SK-N-SH treated with all-trans-retinoic acid at 6 μM for 48 hours (cell line): ENCODE measurements at regions not wholly inside any gene's neighbourhood (a gene's known extent, or its start where the extent isn't known, plus 50 kb on each side); places are given as distances from the start of the nearest gene placed in this dataset.
"Not testable (repeated sequence)": the region's sequence is repeated elsewhere in the genome, so short reads cannot be mapped to it uniquely, and the experiment has no call there.

ENCODE experiments used
- ESRRG ChIP-seq: fragments of 250-450 bp; sonication (Bioruptor Pico); IDR thresholded peaks from 2 replicates; pipeline ENCODE4 v1.6.1; 2021; ENCODE audit warnings: mild to moderate bottlenecking
- GLIS3 ChIP-seq: fragments of 250-450 bp; sonication (Bioruptor Pico); IDR thresholded peaks from 2 replicates; pipeline ENCODE4 v1.5.0; 2020; ENCODE audit warnings: mild to moderate bottlenecking, moderate library complexity
- ISL1 ChIP-seq: fragments of 250-450 bp; sonication (Bioruptor Pico); IDR thresholded peaks from 2 replicates; pipeline ENCODE4 v2.1.2; 2022; ENCODE audit warnings: mild to moderate bottlenecking, moderate library complexity
- OSR1 ChIP-seq: fragments of 250-450 bp; sonication (Bioruptor Pico); IDR thresholded peaks from 2 replicates; pipeline ENCODE4 v1.8.0; 2022; ENCODE audit warnings: moderate library complexity, mild to moderate bottlenecking, inconsistent platforms
- RARB ChIP-seq: fragments of 250-450 bp; sonication (Bioruptor Pico); IDR thresholded peaks from 2 replicates; pipeline ENCODE4 v1.8.0; 2021; ENCODE audit warnings: mild to moderate bottlenecking, moderate library complexity
- TCF4 ChIP-seq: fragments of 250-450 bp; sonication (Bioruptor Pico); IDR thresholded peaks from 2 replicates; pipeline ENCODE4 v1.8.0; 2021; ENCODE audit warnings: mild to moderate bottlenecking, moderate library complexity, borderline replicate concordance
- TOX ChIP-seq: fragments of 250-450 bp; sonication (Bioruptor Pico); IDR thresholded peaks from 2 replicates; pipeline ENCODE4 v1.8.0; 2021; ENCODE audit warnings: mild to moderate bottlenecking, moderate library complexity, borderline replicate concordance
- ZFP3 ChIP-seq: fragments of 250-450 bp; sonication (Bioruptor Pico); IDR thresholded peaks from 2 replicates; pipeline ENCODE4 v1.5.0; 2020; ENCODE audit warnings: mild to moderate bottlenecking, moderate library complexity
- ZFP30 ChIP-seq: fragments of 450-650 bp; formaldehyde crosslinking; IDR thresholded peaks from 2 replicates; pipeline ENCODE4 v1.5.0; 2022; ENCODE audit warnings: mild to moderate bottlenecking, moderate library complexity
- ZNF565 ChIP-seq: fragments of 450-650 bp; formaldehyde crosslinking; conservative IDR thresholded peaks from 2 replicates; pipeline ENCODE4 v1.5.0; 2020; ENCODE audit warnings: low read depth, mild to moderate bottlenecking, moderate library complexity
- ZNF8 ChIP-seq: fragments of 450-650 bp; formaldehyde crosslinking; IDR thresholded peaks from 2 replicates; pipeline ENCODE4 v1.5.0; 2020; ENCODE audit warnings: mild to moderate bottlenecking, moderate library complexity
- TF ChIP-seq, protein P1 (sequence below): fragments of 250-450 bp; sonication (Bioruptor Pico); IDR thresholded peaks from 2 replicates; pipeline ENCODE4 v1.5.1; 2020; ENCODE audit warnings: low read depth, mild to moderate bottlenecking, moderate library complexity
- TF ChIP-seq, protein P2 (sequence below): fragments of 250-450 bp; sonication (Bioruptor Pico); IDR thresholded peaks from 2 replicates; pipeline ENCODE4 v1.8.0; 2020; ENCODE audit warnings: mild to moderate bottlenecking, moderate library complexity, borderline replicate concordance
- TF ChIP-seq, protein P3 (sequence below): fragments of 250-450 bp; sonication (Bioruptor Pico); IDR thresholded peaks from 2 replicates; pipeline ENCODE4 v1.5.1; 2021; ENCODE audit warnings: mild to moderate bottlenecking, moderate library complexity

DNA sequence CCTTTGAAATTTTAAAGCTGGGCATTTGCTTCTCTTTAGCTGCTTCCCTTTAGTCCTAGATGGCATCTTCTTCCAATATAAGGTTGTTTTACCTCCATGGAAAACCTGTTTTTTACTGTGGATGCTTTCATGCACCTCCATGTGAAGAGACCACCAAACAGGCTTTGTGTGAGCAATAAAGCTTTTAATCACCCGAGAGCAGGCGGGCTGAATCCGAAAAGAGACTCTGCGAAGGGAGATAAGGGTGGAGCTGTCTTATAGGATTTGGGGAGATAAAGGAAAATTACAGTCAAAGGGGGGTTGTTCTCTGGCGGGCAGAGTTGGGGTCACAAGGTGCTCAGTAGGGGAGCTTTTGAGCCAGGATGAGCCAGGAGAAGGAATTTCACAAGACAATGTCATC is 1049.8 kb downstream of the PLOD2 start:
- TF ChIP-seq ESRRG (CRISPR knock-in tag); ISL1 (CRISPR knock-in tag); TCF4; GLIS3 (CRISPR knock-in tag); OSR1 (CRISPR knock-in tag); ZNF565 (CRISPR knock-in tag); TOX (CRISPR knock-in tag); RARB (CRISPR knock-in tag); ZNF8 (CRISPR knock-in tag); ZFP30 (CRISPR knock-in tag); ZFP3 (CRISPR knock-in tag): not testable (repeated sequence)
- TF ChIP-seq, protein P1, sequence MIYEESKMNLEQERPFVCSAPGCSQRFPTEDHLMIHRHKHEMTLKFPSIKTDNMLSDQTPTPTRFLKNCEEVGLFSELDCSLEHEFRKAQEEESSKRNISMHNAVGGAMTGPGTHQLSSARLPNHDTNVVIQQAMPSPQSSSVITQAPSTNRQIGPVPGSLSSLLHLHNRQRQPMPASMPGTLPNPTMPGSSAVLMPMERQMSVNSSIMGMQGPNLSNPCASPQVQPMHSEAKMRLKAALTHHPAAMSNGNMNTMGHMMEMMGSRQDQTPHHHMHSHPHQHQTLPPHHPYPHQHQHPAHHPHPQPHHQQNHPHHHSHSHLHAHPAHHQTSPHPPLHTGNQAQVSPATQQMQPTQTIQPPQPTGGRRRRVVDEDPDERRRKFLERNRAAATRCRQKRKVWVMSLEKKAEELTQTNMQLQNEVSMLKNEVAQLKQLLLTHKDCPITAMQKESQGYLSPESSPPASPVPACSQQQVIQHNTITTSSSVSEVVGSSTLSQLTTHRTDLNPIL (CRISPR knock-in tag), result not testable (repeated sequence)
- TF ChIP-seq, protein P2, sequence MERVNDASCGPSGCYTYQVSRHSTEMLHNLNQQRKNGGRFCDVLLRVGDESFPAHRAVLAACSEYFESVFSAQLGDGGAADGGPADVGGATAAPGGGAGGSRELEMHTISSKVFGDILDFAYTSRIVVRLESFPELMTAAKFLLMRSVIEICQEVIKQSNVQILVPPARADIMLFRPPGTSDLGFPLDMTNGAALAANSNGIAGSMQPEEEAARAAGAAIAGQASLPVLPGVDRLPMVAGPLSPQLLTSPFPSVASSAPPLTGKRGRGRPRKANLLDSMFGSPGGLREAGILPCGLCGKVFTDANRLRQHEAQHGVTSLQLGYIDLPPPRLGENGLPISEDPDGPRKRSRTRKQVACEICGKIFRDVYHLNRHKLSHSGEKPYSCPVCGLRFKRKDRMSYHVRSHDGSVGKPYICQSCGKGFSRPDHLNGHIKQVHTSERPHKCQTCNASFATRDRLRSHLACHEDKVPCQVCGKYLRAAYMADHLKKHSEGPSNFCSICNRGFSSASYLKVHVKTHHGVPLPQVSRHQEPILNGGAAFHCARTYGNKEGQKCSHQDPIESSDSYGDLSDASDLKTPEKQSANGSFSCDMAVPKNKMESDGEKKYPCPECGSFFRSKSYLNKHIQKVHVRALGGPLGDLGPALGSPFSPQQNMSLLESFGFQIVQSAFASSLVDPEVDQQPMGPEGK, result not testable (repeated sequence)
- TF ChIP-seq, protein P3, sequence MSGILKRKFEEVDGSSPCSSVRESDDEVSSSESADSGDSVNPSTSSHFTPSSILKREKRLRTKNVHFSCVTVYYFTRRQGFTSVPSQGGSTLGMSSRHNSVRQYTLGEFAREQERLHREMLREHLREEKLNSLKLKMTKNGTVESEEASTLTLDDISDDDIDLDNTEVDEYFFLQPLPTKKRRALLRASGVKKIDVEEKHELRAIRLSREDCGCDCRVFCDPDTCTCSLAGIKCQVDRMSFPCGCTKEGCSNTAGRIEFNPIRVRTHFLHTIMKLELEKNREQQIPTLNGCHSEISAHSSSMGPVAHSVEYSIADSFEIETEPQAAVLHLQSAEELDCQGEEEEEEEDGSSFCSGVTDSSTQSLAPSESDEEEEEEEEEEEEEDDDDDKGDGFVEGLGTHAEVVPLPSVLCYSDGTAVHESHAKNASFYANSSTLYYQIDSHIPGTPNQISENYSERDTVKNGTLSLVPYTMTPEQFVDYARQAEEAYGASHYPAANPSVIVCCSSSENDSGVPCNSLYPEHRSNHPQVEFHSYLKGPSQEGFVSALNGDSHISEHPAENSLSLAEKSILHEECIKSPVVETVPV, result not testable (repeated sequence)
